CD4-positive, alpha-beta T cell treated with Interleukin-2 at 100 ng/mL for 4 hours (primary cell): ENCODE measurements at regions not wholly inside any gene's neighbourhood (a gene's known extent, or its start where the extent isn't known, plus 50 kb on each side); places are given as distances from the start of the nearest gene placed in this dataset.
"Not testable (repeated sequence)": the region's sequence is repeated elsewhere in the genome, so short reads cannot be mapped to it uniquely, and the experiment has no call there.

Experiments used
- DNase-seq: peaks from one replicate; pipeline ENCODE4 v3.0.0-alpha.2; 2020; ENCODE audit warnings: low spot score

GRCh38 chr5:83802686-83803085 lies 82.0 kb upstream of the HAPLN1 start:
- DNase-seq, result no peak

- no peak for DNase-seq
Measured at GRCh38 chr5:83800201-83800600, 79.5 kb upstream of the HAPLN1 start.

- not testable (repeated sequence) for DNase-seq
Measured at GRCh38 chr5:83799020-83799419, 78.4 kb upstream of the HAPLN1 start.

- DNase-seq, result no peak
Measured at GRCh38 chr5:83789371-83789770, 68.7 kb upstream of the HAPLN1 start.

GRCh38 chr5:83787631-83788030 lies 67.0 kb upstream of the HAPLN1 start:
- DNase-seq, result no peak

GRCh38 chr5:83785176-83785668 lies 64.6 kb upstream of the HAPLN1 start:
- DNase-seq, result no peak

- DNase-seq, result no peak
Measured at GRCh38 chr5:83780699-83781350, 60.2 kb upstream of the HAPLN1 start.

GRCh38 chr5:83777856-83778255 lies 57.2 kb upstream of the HAPLN1 start:
- no peak for DNase-seq

- no peak for DNase-seq
Measured at GRCh38 chr5:83776437-83777031, 55.9 kb upstream of the HAPLN1 start.
